Inflammatory macrophage treated with lipopolysaccharide for 1 hour (primary cell): ENCODE measurements at regions not wholly inside any gene's neighbourhood (a gene's known extent, or its start where the extent isn't known, plus 50 kb on each side); places are given as distances from the start of the nearest gene placed in this dataset.

ENCODE experiments used
- DNase-seq, 2 donors: peaks; one replicate each; pipeline ENCODE4 v3.0.0-alpha.2; 2020 to 2022

DNA sequence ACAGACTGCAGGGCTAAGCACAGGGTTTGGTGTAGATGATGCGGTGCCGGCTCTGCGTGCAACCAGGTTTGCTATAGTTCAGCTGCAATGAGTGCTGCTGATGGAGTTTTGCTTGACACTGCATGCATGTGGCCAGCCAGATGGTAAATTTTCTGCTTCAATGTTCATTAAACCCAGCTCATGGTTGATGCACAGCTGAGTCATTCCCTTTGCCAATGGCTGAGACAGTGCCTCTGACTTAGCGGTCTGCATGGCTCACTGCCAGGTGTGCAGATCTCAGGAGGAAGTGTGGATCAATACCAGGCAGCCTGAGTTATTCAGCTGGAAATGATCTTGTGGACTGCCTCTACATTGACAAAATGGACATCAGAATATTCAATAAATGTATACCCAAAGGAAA is 172.7 kb upstream of the ZP4 start:
- no peak for DNase-seq

DNA sequence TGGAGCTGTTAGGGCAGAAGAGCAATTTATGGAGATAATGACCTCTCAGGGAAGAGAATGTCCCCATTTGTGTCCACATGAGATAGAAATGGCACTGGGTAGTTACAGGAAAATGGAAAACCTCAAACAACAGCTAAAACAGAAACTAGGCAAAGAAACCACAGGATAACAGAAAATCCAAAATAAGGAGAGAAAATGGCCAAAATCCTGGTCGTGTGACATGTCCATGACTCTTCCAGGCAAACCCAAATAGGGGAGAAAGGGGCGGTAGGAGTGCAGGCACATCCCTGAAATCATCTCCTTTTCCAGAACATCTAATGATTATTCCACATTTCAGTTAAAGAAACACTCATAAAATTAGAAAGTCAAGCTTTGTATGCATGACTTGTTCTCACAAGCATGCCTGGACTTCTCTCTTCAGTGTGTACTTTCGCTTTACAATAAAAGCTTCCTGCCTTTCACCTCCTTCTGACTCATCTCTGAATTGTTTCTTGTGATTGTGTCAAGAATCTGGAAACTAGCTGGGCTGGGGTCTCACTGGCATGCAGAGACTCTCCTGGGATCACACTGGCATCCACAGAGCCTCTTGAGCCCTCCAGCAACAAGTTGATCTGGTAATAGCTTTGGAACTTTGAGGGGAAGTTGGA is 171.4 kb upstream of the ZP4 start:
- DNase-seq, result no peak

DNA sequence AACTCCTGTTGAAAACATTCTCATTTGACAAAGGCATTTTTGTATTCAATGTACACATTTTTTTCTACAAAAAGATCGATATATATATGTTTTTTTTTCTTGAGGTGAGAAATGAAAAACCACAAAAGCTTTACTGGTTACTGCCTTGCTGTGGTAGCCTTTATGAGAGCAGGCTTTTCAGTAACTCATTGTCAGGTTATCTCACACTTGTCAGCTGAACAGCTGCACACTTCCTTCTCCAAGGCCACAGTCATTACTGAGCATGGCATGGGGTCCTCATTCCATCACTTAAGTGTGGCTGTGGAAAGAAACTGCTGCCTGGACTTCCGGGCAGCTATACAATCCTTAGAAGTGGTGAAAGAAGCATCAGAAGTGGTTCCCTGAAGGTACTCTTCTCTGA is 169.3 kb upstream of the ZP4 start:
- DNase-seq, result no peak

DNA sequence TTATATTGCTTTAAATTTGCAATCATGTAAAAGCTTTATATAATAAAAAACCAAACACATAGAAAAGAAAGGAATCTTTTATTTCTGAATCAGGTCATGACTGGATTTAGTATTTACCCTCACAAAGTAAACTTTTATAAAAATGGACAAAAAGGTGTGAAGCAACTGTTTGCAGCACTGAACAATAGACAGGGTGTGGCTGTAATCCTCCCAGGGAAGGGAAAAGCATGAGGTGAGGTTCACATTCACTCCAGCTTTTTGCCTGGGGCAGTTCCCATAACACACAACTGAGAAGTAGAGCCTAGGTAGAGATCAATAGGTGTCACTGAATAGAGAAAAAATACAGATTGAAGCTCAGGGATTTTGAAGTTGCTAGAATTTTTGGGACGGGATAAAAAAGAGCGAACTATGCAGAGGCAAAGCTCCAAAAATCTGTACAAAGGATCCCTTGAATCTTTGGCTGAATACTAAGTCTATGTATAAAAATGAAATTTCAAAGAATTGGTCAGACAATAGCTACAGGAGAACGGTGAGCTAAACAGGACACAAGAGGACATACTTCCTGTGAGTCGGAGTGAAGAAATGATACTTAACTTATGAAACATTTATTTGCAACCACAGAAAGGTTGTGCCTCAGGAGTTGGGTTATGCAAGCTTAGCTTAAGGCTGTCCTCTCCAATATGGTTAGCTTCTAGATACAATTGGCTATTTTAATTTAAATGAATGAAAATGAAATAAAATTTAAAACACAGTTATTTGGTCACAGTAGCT is 162.0 kb upstream of the ZP4 start:
- no peak for DNase-seq

DNA sequence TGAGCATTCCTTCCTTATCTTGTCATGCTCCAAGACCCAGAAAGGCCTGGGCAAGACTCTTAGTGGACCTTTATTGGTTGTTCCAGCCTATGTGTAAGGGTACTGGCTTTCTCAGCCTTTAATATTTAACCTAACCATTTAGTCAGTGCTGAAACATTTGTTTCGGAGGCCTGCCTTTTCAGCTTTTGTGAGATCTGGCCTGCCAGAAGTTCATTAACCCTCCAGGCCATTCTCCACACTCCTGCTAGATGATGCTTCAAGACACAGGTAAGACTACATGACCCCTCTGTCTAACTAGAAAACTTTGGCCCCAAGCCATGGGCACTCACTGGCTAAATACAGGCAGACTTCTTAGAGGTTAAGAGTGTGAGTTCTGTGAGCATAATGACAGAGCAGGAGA is 138.4 kb upstream of the ZP4 start:
- DNase-seq, result no peak

DNA sequence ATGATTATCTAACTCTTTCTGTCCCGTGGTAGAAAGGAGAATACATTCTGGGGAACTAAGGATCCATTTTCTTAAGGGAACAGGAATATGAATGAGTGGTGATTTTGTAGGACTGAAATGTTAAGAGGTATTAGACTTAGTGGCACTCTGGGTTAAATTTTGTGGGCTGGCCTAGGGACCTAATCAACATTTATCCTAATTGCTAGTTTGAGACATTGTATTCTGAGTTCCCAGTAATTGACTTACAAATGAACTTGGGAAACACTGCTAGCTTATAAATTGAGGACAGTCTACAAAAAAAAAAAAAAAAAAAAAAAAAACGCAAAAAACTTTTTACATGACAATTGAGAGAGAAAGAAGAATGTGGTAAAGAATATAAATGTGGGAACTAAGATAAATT is 136.6 kb upstream of the ZP4 start:
- DNase-seq, result no peak

DNA sequence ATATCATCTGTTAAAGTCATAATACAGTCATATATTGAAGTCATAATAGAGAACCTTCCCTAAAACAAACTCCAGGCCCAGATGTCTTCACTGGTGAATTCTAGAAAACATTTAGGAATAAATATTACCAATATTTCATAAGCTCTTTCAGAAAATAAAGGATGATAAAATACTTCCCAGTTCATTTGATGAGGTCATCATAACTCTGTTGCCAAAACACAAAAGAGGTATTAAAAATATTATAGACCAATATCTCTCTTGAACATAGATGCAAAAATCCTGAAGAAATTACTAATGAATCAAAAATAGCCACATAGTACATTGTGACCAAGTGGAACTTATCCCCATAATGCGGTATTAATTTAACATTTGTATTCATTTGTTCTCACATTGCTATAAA is 132.4 kb upstream of the ZP4 start:
- no peak for DNase-seq

DNA sequence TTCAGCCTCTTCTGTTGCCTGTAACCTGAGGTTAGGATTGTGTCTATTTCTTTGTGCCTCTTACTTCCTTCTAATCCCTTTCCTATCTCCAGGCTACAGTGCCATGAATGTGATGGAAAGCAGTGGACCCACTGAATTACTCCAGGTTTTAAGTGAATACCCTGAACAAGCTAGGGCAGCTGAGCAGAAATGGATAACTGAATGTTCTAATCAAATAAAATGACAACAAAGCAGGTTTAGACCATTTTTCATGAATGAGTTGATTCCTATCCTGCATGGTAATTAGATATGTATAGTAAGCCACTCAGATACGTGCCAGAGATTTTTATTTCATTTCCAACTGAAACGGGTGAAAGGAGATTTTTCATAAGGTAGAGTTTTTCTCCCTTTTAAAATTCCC is 127.5 kb upstream of the ZP4 start:
- DNase-seq, result no peak

DNA sequence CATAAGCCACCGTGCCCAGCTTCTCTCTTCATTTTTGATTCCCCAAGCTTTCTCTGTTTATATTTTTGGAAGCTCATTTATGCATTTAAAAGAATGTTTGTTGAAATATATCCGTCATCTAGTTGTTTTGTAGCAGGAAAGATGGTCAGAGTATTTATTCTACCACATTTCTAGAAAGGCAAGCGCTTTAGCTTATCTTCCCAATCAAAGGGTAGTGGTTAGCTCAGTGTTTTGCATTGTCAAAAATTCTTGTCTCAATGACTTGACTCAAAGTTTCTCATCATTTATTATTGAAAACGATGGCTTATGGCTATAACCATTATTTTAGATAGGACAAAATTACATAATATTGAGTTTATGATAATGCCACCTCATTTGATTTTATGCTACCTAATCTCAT is 116.1 kb upstream of the ZP4 start:
- no peak for DNase-seq

DNA sequence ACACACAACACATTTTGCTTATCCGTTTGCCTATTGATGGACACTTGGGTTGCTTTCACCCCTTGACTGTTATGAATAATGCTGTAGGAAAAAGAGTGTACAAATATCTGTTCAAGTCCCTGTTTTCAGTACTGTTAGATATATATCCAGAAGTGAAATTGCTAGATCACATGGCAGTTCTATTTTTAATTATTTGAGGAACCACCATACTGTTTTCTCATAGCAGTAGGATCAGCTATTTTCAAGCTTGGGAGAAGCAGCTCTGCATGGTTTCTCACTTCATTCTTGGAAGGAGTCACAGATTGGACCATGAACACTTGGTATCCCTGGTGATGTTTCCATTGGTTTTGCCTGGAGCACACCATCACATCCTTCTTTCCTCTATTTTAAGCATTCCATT is 114.4 kb upstream of the ZP4 start:
- peak; percentile 26 to 36 for DNase-seq

DNA sequence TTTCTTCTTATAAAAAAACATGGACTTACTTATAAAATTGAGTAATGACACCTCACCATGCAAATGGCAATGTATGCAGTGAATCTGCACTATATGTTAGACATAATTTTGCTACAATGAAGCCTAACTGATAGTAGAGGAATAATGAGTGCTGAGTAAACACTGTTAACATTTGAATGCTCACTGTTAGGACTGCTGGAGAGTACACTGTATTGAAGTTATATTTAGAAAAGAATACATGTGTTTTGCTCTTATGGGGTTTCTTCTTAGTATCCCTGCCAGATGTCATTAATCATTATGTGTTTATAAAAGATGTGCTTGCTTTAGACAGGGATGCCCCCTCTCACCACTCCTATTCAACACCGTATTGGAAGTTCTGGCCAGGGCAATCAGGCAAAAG is 111.1 kb upstream of the ZP4 start:
- no peak for DNase-seq

DNA sequence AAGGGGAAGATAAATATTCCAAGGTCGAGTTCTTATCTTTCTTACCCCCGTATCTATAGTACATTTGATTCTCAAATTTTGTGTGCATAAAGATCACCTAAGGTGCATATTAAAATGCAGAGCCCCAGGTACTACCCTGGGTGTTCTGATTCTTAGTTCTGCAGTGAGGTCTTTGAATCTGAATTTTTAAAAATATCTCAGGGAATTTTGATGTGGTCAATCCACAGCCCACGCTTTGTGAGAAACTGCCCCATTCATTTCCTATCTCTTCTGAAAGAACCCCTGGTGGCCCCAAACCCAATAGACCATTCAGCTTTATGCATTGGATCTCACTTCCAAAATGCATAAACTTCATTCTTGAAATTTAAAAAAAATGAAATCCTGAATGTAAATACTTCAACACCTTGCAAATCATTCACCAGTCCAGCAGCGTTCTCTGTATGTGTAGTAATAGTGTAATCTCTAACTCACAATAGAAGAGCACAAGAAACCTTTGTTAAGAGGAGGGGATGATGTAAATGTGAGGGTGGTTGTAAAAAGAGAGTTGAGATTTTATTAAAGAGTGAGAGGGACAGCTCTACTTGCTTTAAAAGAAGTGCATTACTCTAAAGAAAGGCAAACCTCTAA is 108.8 kb upstream of the ZP4 start:
- DNase-seq, result no peak

DNA sequence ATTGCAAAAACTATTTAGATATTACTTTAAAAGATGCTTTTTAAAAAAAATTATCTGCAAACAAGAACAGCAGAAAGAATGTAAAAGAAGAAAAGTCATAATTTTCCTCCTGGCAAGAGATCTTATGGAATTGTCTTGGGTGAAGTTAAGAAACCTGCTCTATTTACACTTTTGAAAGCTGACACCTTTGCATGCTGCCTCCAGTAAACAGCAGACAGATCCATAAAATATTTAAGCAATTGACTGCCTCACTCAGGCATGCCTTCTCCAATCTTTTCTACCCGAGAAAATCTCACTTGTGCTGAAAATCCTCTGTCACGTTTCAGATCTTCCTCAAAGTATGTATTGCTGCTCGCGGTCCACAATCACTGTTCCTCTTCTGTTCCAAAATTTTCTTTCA is 107.9 kb upstream of the ZP4 start:
- no peak for DNase-seq

DNA sequence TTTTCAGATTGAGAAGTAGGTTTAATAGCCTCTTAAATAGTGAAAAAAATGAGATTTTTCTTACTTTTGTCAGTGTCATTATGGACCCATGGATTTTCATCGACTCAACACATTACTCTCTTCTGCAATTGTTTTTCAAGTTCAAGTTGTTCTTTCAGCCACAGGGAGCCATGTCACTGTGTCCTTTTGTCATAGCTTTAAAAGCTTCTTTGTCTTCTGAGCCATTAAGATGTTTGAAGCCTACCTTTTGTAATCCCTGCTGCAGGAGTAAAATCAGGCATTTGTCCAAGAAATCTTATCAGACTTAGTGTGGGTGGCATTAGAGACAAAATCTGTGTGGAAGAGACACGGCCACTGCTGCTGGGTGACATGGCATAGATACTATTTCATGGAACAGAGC is 92.8 kb upstream of the ZP4 start:
- no peak for DNase-seq

DNA sequence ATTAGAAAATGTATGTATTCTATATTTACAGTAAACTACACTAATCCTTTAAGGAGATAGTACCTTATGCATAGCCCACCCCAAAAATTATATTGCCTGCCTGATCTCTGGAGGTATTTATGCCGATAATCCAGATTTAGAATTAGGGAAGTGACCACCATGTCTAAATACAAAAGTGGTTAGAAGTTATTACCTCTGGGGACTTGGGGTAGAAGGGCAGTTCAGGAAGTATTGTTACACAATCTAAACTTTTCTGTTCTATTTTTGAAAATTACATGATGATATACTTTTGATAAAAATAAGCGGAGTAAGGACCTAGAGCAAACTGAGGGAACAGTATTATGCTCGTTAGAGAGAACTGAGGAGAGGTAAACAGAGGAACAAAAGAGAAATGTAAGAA is 90.5 kb upstream of the ZP4 start:
- no peak for DNase-seq

DNA sequence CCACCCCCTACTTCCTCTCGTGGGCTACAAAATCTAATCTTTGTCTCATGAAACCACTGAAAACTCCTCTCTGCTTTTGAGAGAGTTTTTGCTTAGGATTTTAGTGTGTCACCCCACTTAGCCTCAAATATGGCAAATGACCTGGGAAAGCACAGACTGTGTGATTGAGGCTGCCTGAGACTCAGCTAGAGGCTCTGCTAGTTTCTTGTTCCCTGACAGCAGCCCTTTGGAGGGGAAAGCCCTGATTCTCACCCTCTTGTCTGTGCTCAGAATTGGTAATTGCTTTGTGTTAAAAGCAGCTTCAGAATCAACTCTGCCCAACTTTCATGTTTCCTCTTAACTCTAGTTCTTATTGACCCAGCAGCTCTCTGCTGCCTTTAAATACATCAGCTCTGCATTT is 85.6 kb upstream of the ZP4 start:
- DNase-seq, result peak; percentile 3 to 7

DNA sequence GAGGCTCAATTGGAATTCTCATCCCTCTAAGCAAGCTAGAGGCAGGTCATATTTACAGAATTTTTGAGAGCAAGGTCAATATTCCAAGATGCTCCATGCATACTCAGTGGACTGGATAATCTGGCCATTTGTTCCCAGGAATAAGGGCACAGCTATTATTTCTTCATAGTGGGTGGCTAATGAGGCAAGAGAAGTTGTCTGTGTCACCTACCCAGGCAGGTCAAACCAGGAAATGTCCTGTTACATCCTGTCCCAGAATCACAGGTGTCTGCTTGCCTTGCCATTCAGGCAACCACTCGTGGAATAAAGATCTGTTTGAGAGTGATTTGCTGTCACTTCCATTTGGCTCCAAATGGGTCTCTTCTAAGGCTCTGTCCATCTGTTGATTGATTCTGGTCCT is 85.2 kb upstream of the ZP4 start:
- DNase-seq, result no peak

DNA sequence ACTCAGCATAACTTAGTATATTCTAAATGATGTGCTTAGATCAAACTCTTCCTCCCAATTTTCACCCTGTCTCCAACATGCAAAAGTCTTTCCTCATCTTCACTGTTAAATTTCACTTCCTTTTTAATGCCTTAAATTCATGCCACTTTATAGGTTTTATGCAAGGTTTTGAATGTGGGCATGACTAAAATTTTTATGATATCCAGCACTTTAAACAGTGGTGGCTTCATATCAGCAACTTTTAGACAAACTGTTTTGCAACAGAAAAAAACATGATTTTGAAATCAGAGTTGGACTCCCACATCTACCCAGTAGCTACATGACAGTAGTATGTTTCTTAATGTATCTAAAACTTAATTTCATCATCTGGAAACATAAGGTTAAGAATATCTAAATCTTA is 84.7 kb upstream of the ZP4 start:
- peak; percentile 68 to 74 for DNase-seq

DNA sequence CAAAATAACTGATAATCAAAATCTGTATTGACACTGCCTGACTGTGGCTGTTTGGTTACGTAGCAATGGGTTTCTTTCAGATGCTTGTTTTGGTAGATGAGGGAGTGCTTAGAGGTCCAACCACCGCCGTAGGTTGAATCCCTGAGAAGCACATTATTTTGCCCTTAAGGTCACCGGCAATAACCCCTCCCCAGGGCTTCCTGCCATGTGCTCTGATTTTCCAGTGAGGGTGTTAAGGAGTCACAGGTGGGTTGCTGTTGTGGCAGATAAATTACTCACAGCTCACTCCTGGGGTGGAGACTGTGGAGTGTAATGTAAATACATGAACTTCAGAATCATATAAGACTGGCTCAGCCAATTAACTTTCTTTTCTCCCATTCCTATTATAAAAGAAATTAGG is 81.5 kb upstream of the ZP4 start:
- no peak for DNase-seq

DNA sequence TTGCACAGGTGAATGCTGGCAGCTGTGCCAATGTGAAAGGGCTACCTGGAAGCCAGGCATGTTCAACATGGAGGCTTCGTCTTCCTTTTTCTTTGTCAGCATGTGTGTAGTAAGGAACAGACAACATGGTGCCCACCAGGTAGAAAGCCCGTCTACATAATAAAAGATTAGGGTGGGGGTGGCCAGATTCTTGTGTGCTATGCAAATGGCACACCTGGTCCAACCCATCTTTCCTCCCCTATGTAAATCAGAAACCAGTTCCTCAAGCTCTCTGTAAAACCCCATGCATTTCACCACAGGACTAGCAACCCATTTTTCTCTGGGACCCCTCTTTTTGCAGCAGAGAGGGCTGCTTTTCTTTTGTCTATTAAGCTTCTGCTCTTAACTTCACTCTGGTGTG is 72.3 kb upstream of the ZP4 start:
- no peak for DNase-seq

DNA sequence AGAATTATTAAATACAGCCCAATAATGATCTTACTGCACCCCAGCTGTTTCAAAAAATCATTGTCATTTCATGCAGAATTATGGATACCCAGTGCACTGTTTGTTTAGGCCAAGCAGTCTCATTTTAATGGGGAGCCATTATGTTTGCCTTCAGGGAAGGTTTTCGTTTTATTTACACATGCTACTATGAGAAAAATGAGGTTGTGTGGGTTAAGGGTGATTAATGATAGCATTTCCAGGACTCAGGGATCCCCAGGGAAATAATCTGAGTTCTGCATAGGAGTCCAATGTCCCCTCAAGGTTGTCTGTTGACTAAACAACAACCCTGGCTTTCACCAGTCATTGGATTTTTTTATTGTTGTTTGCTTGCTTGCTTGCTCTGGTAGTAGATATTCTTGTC is 71.0 kb upstream of the ZP4 start:
- DNase-seq, result no peak

DNA sequence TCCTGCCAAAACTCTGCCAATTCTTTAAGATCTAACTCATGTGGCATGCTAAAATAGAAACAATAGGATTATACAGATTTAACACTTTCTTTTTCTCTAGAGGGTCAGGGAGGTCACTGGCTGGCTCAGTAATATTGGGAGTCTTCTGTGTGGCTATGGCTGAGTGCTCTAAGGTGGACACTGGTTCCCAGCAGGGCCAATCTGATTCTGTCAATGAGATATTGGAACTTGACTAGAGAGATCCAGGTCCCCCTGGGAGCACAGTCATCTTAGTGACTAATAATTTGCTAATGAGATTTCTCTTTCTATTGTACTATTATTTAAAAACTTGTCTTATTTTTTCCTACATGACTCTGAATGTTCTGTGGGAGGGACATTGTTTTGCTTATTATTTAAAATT is 69.1 kb upstream of the ZP4 start:
- no peak for DNase-seq

DNA sequence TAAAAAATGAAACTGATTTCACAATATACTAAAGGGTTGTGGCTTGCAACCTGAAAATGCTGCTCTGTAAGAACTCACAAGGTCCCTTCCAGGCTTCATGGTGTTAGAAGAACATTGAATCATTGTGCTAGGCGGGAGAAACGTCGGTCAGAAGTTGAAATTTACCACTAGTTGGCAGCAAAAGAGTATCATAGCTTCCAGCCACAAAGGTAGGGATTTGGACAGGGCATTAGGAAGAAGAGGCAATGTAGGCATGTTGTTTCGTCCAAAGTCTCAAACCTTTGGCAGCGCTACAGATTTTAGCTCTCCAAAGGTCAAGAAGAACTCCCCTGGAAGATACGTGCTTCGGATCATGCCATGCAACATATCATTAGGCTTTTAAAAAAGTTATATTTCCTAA is 62.5 kb upstream of the ZP4 start:
- DNase-seq, result no peak
